GM12878 (cell line): ENCODE measurements at regions not wholly inside any gene's neighbourhood (a gene's known extent, or its start where the extent isn't known, plus 50 kb on each side); places are given as distances from the start of the nearest gene placed in this dataset.

Experiments
- ATAC-seq: fragments of 200-7000 bp; cut with Tn5 transposase; 3 replicates; pipeline ENCODE4 v1.9.1; 2020; ENCODE audit warnings: mild to moderate bottlenecking, moderate library complexity
- BruUV-seq: library from RNA; stranded (reverse); fragments of 400-500 nt; replicated peaks from 2 replicates; lab custom pipeline; 2021; lab: Mats Ljungman, UMichigan
- CTCF ChIA-PET: fragments of 300-600 bp; sonication (Branson Sonifier 250); formaldehyde crosslinking; extraction: SDS; loops from one replicate; lab custom pipeline; 2021; ENCODE audit warnings: inconsistent platforms; lab: Yijun Ruan, JAX
- POLR2A ChIA-PET: fragments of 350-600 bp; formaldehyde crosslinking; extraction: SDS; loops from one replicate; lab custom pipeline; 2021; ENCODE audit warnings: inconsistent platforms; lab: Charles Lee
- RAD21 ChIA-PET: fragments of 300-600 bp; sonication (Branson Sonifier 250); formaldehyde crosslinking; loops from one replicate; lab custom pipeline; 2023; ENCODE audit warnings: antibody characterized with exemption; ENCODE audit not compliant: unreplicated experiment; lab: Charles Lee
- SMC1A ChIA-PET: fragments of 300-600 bp; sonication (Branson Sonifier 250); formaldehyde crosslinking; loops from one replicate; lab custom pipeline; 2023; ENCODE audit not compliant: unreplicated experiment, uncharacterized antibody; lab: Charles Lee
- DNase-seq: peaks from one replicate; pipeline ENCODE4 v3.0.0-alpha.2; 2011; ENCODE audit warnings: low read depth, low spot score
- FAIRE-seq: peaks from 3 replicates; lab custom pipeline; 2011; peaks lifted over from hg19 to GRCh38; lab: Jason Lieb, UNC
- H2AFZ ChIP-seq: 2 replicates; pipeline ENCODE4 v1.6.0; 2011; ENCODE audit warnings: low read depth, low read length, control low read depth; ENCODE audit not compliant: control insufficient read depth
- H3K27ac ChIP-seq: 2 replicates; pipeline ENCODE4 v1.5.1; 2011; ENCODE audit warnings: control low read depth; ENCODE audit not compliant: control insufficient read depth, insufficient read depth
- H3K27me3 ChIP-seq, 2 experiments: replicated peaks in 1 of 2; 2 replicates each; pipeline versions ENCODE4 v1.6.0 to v1.6.1; 2011; ENCODE audit warnings: low read length in 1 of 2; ENCODE audit not compliant: control insufficient read depth in 2 of 2, insufficient read depth in 2 of 2
- H3K36me3 ChIP-seq, 2 experiments: 2 replicates each; pipeline ENCODE4 v1.5.1; 2011; ENCODE audit warnings: low read length in 1 of 2; ENCODE audit not compliant: control insufficient read depth in 2 of 2, insufficient read depth in 2 of 2
- H3K4me1 ChIP-seq: 2 replicates; pipeline ENCODE4 v1.6.1; 2011; ENCODE audit warnings: mild to moderate bottlenecking, low read length, moderate library complexity, mixed read lengths; ENCODE audit not compliant: control insufficient read depth, insufficient read depth
- H3K4me2 ChIP-seq: 2 replicates; pipeline ENCODE4 v1.6.0; 2011; ENCODE audit warnings: control low read depth; ENCODE audit not compliant: control insufficient read depth, insufficient read depth
- H3K4me3 ChIP-seq: fragments of 200-600 bp; sonication (generic); 2 replicates; pipeline ENCODE4 v1.5.1; 2016
- H3K79me2 ChIP-seq: 2 replicates; pipeline ENCODE4 v1.6.0; 2011; ENCODE audit warnings: low read length; ENCODE audit not compliant: control insufficient read depth, insufficient read depth
- H3K9ac ChIP-seq: 2 replicates; pipeline ENCODE4 v1.8.0; 2011; ENCODE audit warnings: low read length, control low read depth, mixed read lengths; ENCODE audit not compliant: control insufficient read depth, insufficient read depth
- H3K9me3 ChIP-seq: replicated peaks from 3 replicates; pipeline ENCODE4 v1.5.1; 2011; ENCODE audit warnings: mild to moderate bottlenecking, low read length; ENCODE audit not compliant: control insufficient read depth, insufficient read depth
- H4K20me1 ChIP-seq: 2 replicates; pipeline ENCODE4 v1.6.0; 2011; ENCODE audit not compliant: control insufficient read depth, insufficient read depth
- ASH2L ChIP-seq: fragments of 300-600, 200-600 bp; sonication (generic); IDR thresholded peaks from 2 replicates; pipeline ENCODE4 v1.6.1; 2017; ENCODE audit warnings: low read depth, mild to moderate bottlenecking, borderline replicate concordance
- ATF3 ChIP-seq: IDR thresholded peaks from 2 replicates; pipeline ENCODE4 v1.6.1; 2011; ENCODE audit warnings: low read depth, mild to moderate bottlenecking, low read length, moderate library complexity, borderline replicate concordance; ENCODE audit errors: extremely low read depth
- BRCA1 ChIP-seq: IDR thresholded peaks from 2 replicates; pipeline ENCODE4 v1.6.1; 2011; ENCODE audit warnings: low read depth, low read length, improper control_type of control experiment
- CHD2 ChIP-seq: IDR thresholded peaks from 2 replicates; pipeline ENCODE4 v1.6.1; 2011; ENCODE audit warnings: low read depth, low read length, improper control_type of control experiment, borderline replicate concordance
- CREM ChIP-seq: IDR thresholded peaks from 2 replicates; pipeline ENCODE4 v1.6.1; 2014; ENCODE audit warnings: antibody characterized with exemption, low read depth
- EGR1 ChIP-seq, 2 experiments: IDR thresholded peaks; 1 replicate in 1 of 2; 2 replicates in 1 of 2; pipeline ENCODE4 v1.6.1; 2011 to 2012; ENCODE audit warnings: low read depth in 2 of 2, low read length in 2 of 2, borderline replicate concordance in 1 of 2, mild to moderate bottlenecking in 1 of 2, moderate library complexity in 1 of 2
- ELK1 ChIP-seq: IDR thresholded peaks from 2 replicates; pipeline ENCODE4 v1.6.1; 2012; ENCODE audit warnings: low read depth, low read length, improper control_type of control experiment
- FOXK2 ChIP-seq: fragments of 450-650 bp; IDR thresholded peaks from 2 replicates; pipeline ENCODE4 v1.6.1; 2017; ENCODE audit warnings: mild to moderate bottlenecking, moderate library complexity
- IKZF1 ChIP-seq: fragments of 450-650 bp; conservative IDR thresholded peaks from 2 replicates; pipeline ENCODE4 v1.6.1; 2017; ENCODE audit warnings: antibody characterized with exemption, mild to moderate bottlenecking
- IRF3 ChIP-seq: fragments of 450-650 bp; IDR thresholded peaks from 2 replicates; pipeline ENCODE4 v1.6.1; 2014; ENCODE audit warnings: mild to moderate bottlenecking
- MLLT1 ChIP-seq: fragments of 450-650 bp; IDR thresholded peaks from 2 replicates; pipeline ENCODE4 v1.6.1; 2016; ENCODE audit warnings: mild to moderate bottlenecking
- MYC ChIP-seq: IDR thresholded peaks from 2 replicates; pipeline ENCODE4 v1.6.1; 2011; ENCODE audit warnings: mild to moderate bottlenecking, low read length, moderate library complexity, inconsistent platforms; ENCODE audit not compliant: insufficient read depth, insufficient replicate concordance, insufficient read length, severe bottlenecking
- PBX3 ChIP-seq: IDR thresholded peaks from 2 replicates; pipeline ENCODE4 v1.6.1; 2011; ENCODE audit warnings: mild to moderate bottlenecking, low read depth, low read length, moderate library complexity; ENCODE audit not compliant: insufficient replicate concordance
- PRDM15 ChIP-seq: fragments of 450-650 bp; formaldehyde crosslinking; IDR thresholded peaks from 2 replicates; pipeline ENCODE4 v1.4.0; 2020; ENCODE audit warnings: mild to moderate bottlenecking, moderate library complexity
- RB1 ChIP-seq: fragments of 450-650 bp; formaldehyde crosslinking; IDR thresholded peaks from 2 replicates; pipeline ENCODE4 v1.6.1; 2017; ENCODE audit warnings: mild to moderate bottlenecking, borderline replicate concordance
- TBL1XR1 ChIP-seq: IDR thresholded peaks from 2 replicates; pipeline ENCODE4 v1.6.1; 2012; ENCODE audit warnings: low read depth, low read length, improper control_type of control experiment
- WGBS: methylation state at CpG from one replicate; pipeline ENCODE4 v1.1.6; 2016; ENCODE audit warnings: low lambda C conversion rate; ENCODE audit not compliant: insufficient replicate concordance, insufficient coverage; ENCODE audit errors: missing lambda C conversion rate; 5-methylcytosine and 5-hydroxymethylcytosine counted together
- in situ Hi-C: fragments of 300-500 bp; cut with MboI; formaldehyde crosslinking; loops from 9 replicates; pipeline ENCODE4 v1.14.3; 2018; ENCODE audit warnings: mixed read lengths
- intact Hi-C: fragments of 100-400 bp; cut with micrococcal nuclease; formaldehyde crosslinking; loops from one replicate; pipeline ENCODE4 v1.14.2; 2022; ENCODE audit not compliant: unreplicated experiment

- no peak for ATAC-seq
- 29% methylated on average over 1 of the region's 1 CpG for WGBS
- Histone ChIP-seq H2AFZ (no peak overlapping the region), H3K36me3 (no peaks in the 10 kb centered on the region), H4K20me1 (no peaks in the 10 kb centered on the region), H3K27me3 (no peaks in the 10 kb centered on the region), H3K27ac (no peak overlapping the region), H3K9me3 (no peaks in the 10 kb centered on the region; the same call in 2 of the 3 replicates), H3K79me2 (no peaks in the 10 kb centered on the region), H3K4me1 (no peaks in the 10 kb centered on the region), H3K4me3 (no peak overlapping the region), H3K4me2 (no peak overlapping the region), H3K9ac (no peak overlapping the region)
- ChIA-PET CTCF (no interaction called here), POLR2A (no interaction called here), SMC1A (interaction anchor here (1.5 kb wide), 1 partner anchor 16 kb away, joined by 3 read pairs; no protein-coding TSS in a partner anchor), RAD21 (no interaction called here)
- in situ Hi-C loops, result no loop called here
- no peak for FAIRE-seq
- BruUV-seq, result no TSS peak
- no peak for DNase-seq
- intact Hi-C loops, result no loop called here
- TF ChIP-seq ELK1 (no peak), ATF3 (no peak), MLLT1 (no peak), BRCA1 (no peak), ASH2L (no peak), TBL1XR1 (no peak), CREM (no peak), IRF3 (no peak), FOXK2 (no peak), RB1 (no peak), PRDM15 (CRISPR knock-in tag) (no peak), MYC (no peak), IKZF1 (no peak), PBX3 (no peak), EGR1 (IDR thresholded peaks at IDR 0.05; ENCODE audit: borderline replicate concordance in 1 of 2, low read depth in 2 of 2, low read length in 2 of 2) (no peak), CHD2 (no peak)
These were observed 1248.9 kb upstream of the EPHA6 start for GRCh38 chr3:95565502-95565901.
